IPS DF 4.7 (cell line): ENCODE measurements at regions not wholly inside any gene's neighbourhood (a gene's known extent, or its start where the extent isn't known, plus 50 kb on each side); places are given as distances from the start of the nearest gene placed in this dataset.
"Not testable (repeated sequence)": the region's sequence is repeated elsewhere in the genome, so short reads cannot be mapped to it uniquely, and the experiment has no call there.

Source experiments
- DNase-seq: peaks from one replicate; pipeline ENCODE4 v3.0.0-alpha.2; 2013; ENCODE audit warnings: low spot score; ENCODE audit errors: extremely low read depth

GRCh38 chr3:195999176-195999575 lies 82.7 kb downstream of the TFRC start:
- DNase-seq: not testable (repeated sequence)

DNA sequence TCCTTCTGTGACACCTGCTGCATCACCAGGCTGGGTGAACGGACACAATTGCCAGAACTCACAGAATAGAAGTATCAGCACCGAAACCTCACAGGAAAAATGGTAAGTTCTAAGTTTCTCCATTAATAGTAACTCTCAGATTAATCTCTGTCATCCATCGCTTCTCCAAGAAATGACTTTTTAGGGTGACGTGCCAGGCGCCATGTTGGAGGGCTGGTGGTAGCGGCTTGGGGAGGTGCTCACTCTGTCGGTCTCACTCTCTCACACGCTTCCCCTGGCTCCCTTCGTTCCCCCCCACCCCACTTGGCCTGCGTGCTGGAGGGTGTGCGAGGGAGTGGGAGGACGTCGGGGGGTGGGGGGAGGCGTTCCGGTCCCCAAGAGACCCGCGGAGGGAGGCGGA lies 85.6 kb downstream of the TFRC start:
- not testable (repeated sequence) for DNase-seq

GRCh38 chr3:195994343-195994742 lies 86.0 kb upstream of the TNK2 start:
- not testable (repeated sequence) for DNase-seq

DNA sequence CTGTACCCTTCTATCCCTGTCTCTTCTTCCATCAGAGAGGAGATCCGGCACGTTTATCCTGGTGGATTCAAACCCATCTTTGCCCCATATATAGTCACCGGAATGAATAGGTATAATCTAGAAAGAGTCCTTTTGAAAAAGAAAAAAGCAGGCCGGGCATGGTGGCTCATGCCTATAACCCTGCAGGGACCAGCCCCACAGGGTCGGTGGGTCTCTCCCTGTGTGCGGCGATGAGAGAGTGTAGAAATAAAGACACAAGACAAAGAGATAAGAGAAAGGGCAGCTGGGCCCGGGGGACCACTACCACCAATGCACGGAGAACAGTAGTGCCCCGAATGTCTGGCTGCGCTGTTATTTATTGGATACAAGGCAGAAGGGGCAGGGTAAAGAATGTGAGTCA lies 85.3 kb upstream of the TNK2 start:
- DNase-seq: not testable (repeated sequence)

- not testable (repeated sequence) for DNase-seq
Observed at GRCh38 chr3:195992956-195993595, 84.7 kb upstream of the TNK2 start.

- not testable (repeated sequence) for DNase-seq
Observed at GRCh38 chr3:195991986-195992385, 83.6 kb upstream of the TNK2 start.

- DNase-seq: not testable (repeated sequence)
Observed at GRCh38 chr3:195991243-195991642, 82.9 kb upstream of the TNK2 start.

GRCh38 chr3:195990841-195991174 lies 82.5 kb upstream of the TNK2 start:
- DNase-seq: not testable (repeated sequence)

DNA sequence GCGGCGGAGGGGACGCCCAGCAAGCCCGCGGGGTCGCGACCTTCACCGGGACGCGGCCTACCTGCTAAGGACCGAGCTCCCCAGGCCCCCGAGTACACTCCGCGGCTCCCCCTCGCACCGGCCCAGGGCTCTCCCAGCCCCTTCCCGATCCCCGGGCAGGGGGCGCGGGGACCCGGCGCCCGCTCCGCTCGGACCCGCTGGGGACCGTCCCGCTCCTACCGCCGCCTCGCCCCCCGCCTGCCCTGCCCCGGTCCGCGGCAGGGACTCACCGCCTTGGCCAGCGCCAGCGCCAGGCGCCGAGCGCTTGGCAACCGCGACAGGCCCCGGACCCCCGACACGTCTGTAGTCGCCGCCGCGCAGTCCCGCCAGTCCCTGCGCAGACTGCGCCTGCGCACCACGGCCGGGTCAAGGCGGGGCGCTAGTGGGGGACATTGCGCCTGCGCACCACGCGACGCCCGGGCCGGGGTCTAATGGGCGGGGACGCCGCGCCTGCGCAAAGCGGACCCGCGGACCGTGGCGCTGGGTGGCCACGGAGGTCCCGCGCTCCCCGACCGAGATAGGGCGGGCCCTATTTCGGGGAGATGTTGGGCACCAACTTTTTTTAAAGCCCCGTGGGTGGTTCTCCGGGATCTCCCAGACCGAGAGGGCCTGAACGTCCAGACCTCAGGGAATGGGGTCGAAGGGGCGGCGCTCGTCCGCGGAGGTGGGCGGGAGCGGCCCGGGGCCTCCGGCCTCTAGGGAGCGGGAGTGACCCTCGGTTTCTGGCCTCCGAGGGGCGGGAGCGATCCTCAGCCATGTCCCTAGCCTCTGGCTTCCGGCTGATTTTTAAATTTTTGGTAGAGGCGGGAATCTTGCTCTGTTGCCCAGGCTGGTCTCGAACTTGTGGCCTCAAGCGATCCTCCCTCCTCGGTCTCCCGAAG lies 81.8 kb upstream of the TNK2 start:
- DNase-seq: peak; percentile 11

- DNase-seq: not testable (repeated sequence)
Observed at GRCh38 chr3:195989197-195989920, 81.0 kb upstream of the TNK2 start.

- not testable (repeated sequence) for DNase-seq
Observed at GRCh38 chr3:195988764-195989163, 80.4 kb upstream of the TNK2 start.

- not testable (repeated sequence) for DNase-seq
Observed at GRCh38 chr3:195987001-195987400, 78.7 kb upstream of the TNK2 start.

DNA sequence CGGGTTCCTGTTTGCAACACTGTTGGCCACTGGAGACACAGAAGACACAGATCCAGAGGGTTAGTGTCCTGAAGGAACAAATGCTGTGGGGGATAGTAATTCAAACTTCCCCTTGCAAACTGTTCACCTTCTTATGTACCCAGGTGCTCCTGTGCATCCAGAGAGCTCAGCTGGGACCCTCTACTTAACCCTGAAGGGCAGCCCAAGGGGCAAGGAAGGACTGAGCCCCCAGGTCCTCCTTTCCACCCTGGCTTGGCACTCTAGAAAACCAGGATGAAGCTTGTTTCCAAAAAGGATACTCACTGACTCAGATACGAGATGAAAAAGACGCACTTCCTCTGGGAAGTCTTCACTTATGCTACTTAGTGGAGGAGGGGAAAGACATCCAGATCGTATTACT lies 78.2 kb upstream of the TNK2 start:
- DNase-seq: not testable (repeated sequence)

DNA sequence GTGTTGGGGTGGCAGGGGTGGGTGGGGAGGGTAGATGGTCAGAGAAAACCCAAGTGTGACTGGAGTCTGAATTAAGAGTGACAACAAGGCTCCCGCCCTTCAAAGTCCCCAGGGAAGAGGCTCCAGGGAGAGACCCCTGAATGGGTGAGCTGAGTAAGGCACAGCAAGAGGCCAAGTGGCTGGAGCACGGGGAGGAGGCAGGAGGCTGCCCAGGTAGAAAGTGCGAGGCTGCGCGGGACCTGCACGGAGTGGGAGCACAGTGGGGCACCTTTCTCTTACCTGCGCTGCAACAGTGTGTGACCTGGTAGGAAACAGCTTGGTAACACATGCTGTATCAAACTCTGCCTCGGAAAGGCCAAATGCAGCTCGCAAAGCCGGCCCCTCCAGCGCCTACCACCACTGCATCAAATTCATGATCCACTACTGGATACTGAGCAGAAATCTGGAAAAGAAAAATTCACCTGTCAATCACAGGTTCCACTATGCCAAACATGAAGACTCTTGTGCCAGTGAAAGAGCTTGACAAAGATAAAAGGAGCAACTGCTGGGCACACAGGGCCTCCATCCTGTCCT lies 77.1 kb upstream of the TNK2 start:
- not testable (repeated sequence) for DNase-seq

DNA sequence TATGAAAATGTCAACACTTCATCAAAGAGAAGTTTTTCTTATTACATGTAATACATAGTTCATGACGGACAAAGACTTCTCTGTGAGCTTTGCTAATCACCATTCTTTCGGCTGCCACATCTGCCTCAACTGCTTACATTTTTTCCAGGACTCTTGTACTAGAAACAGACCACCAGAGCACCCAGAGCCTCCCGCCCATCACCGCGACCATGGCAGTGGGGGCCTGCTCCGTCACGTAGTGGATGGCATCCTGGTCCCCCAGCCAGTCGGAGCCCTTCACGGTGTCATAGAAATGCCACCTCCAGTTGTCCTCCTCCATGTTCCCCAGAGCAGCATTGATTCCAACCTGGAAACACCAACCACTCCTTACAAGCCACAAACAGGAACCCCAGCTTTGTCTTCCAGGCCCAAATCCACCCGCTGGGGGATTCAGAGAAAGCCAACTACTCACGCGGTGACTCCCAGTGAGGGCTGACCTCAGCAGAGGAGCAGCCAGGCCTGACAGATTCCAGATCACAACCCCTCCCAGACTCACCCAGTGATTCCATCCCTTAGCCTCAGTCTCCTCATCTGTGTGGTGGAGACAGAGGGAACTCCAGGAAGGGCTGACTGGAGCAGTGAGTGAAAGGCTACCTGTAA lies 76.2 kb upstream of the TNK2 start:
- not testable (repeated sequence) for DNase-seq

DNA sequence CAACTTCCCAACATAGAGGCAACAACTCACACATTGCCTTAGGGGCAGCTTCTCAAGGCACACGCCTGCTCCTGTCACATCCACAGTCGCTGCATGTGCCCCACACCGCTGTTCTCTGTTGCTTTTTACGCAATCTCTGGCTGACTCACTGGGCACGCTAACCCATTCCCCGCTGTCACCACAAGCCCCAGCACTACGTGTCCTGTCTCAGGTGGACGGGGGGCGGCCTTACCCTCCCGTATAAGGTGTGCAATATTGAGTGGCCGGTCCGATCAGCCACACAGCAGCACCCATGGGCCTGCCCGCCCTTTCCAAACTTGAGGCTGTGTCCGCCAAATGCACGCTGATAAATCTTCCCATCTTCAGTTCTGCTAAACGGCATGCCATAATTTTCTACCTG lies 75.5 kb upstream of the TNK2 start:
- not testable (repeated sequence) for DNase-seq

GRCh38 chr3:195982754-195983153 lies 74.4 kb upstream of the TNK2 start:
- not testable (repeated sequence) for DNase-seq

GRCh38 chr3:195981778-195982177 lies 73.4 kb upstream of the TNK2 start:
- not testable (repeated sequence) for DNase-seq

GRCh38 chr3:195979877-195980276 lies 71.5 kb upstream of the TNK2 start:
- not testable (repeated sequence) for DNase-seq

DNA sequence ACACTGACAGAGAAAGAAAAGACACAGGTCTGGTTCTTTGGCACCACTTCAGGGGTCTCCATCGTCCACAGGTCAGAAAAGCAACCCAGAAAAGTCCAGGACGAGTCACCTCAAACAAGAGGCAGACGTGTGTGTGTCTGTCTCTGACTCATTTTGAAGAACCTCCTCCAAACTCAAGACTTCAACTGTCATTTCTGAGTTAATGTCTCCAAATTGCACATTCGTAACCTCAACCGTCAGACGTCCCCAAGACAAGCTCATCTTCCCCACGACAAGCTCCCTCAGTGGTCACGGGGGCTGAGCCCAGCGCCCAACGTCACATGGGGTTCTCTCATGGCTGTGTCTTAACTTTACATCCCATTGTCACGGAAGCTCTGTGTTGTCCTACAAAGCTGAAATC lies 70.2 kb upstream of the TNK2 start:
- not testable (repeated sequence) for DNase-seq

DNA sequence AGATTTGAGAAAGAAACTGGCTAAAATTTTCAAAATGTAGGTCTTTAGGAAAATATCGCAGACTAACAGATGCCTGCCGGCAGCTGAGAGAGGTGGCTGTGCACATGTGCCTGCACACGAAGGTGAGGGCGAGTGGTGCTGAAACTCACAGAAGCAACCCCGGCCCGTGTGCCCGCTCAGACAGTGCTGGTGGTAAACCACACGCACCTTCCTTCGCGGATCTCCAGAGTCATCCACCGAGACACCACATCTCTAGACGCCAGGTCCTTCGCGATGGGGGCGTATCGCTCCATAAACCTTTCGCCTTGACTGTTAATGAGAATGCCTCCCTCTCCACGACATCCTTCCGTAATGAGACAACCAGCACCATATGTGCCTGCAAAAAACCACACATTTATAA lies 68.5 kb upstream of the TNK2 start:
- DNase-seq: not testable (repeated sequence)
